H7 (cell line): ENCODE measurements at regions not wholly inside any gene's neighbourhood (a gene's known extent, or its start where the extent isn't known, plus 50 kb on each side); places are given as distances from the start of the nearest gene placed in this dataset.
"Not testable (repeated sequence)": the region's sequence is repeated elsewhere in the genome, so short reads cannot be mapped to it uniquely, and the experiment has no call there.

Experiments used
- DNase-seq: peaks from one replicate; pipeline ENCODE4 v3.0.0; 2012
- H3K27me3 ChIP-seq: 2 replicates; pipeline ENCODE4 v1.6.0; 2011; ENCODE audit warnings: mild to moderate bottlenecking, low read length; ENCODE audit not compliant: control insufficient read depth, insufficient read depth
- H3K36me3 ChIP-seq: replicated peaks from 2 replicates; pipeline ENCODE4 v1.5.1; 2011; ENCODE audit warnings: low read length; ENCODE audit not compliant: control insufficient read depth, insufficient read depth
- H3K4me3 ChIP-seq: 2 replicates; pipeline ENCODE4 v1.5.1; 2011; ENCODE audit warnings: low read depth, mild to moderate bottlenecking, control low read depth, low read length, moderate library complexity; ENCODE audit not compliant: insufficient read depth

- DNase-seq = no peak
- H3K36me3 ChIP-seq = no peaks in the 10 kb centered on the region
Observed at GRCh38 chr13:78047151-78047550, 128.5 kb upstream of the EDNRB start.

GRCh38 chr13:78046331-78046730, 127.7 kb upstream of the EDNRB start:
- H3K27me3 ChIP-seq = no peaks in the 10 kb centered on the region
- no peak overlapping the region for H3K4me3 ChIP-seq
- no peaks in the 10 kb centered on the region for H3K36me3 ChIP-seq

More at GRCh38 chr13:78047151-78047550, 128.5 kb upstream of the EDNRB start:
- Histone ChIP-seq H3K4me3 (no peak overlapping the region), H3K27me3 (no peaks in the 10 kb centered on the region)

GRCh38 chr13:78045916-78046315, 127.3 kb upstream of the EDNRB start:
- Histone ChIP-seq H3K36me3 (no peaks in the 10 kb centered on the region), H3K27me3 (no peaks in the 10 kb centered on the region), H3K4me3 (no peak overlapping the region)
- DNase-seq = no peak

More at GRCh38 chr13:78046331-78046730, 127.7 kb upstream of the EDNRB start:
- no peak for DNase-seq

GRCh38 chr13:78041366-78041765, 122.7 kb upstream of the EDNRB start:
- H3K36me3 ChIP-seq, H3K27me3 ChIP-seq, DNase-seq, H3K4me3 ChIP-seq: not testable (repeated sequence)

GRCh38 chr13:78040205-78040830, 121.7 kb upstream of the EDNRB start:
- no peaks in the 10 kb centered on the region for H3K27me3 ChIP-seq
- no peak overlapping the region for H3K4me3 ChIP-seq

GRCh38 chr13:78036841-78037240, 118.2 kb upstream of the EDNRB start:
- DNase-seq = no peak

More at GRCh38 chr13:78040205-78040830, 121.7 kb upstream of the EDNRB start:
- DNase-seq = no peak
- no peaks in the 10 kb centered on the region for H3K36me3 ChIP-seq

GRCh38 chr13:78035500-78035899, 116.9 kb upstream of the EDNRB start:
- H3K27me3 ChIP-seq = no peaks in the 10 kb centered on the region
- no peaks in the 10 kb centered on the region for H3K36me3 ChIP-seq
- H3K4me3 ChIP-seq = no peak overlapping the region
- DNase-seq = no peak

More at GRCh38 chr13:78036841-78037240, 118.2 kb upstream of the EDNRB start:
- H3K36me3 ChIP-seq = no peaks in the 10 kb centered on the region
- no peak overlapping the region for H3K4me3 ChIP-seq
- H3K27me3 ChIP-seq = no peaks in the 10 kb centered on the region

- Histone ChIP-seq H3K36me3 (no peaks in the 10 kb centered on the region), H3K4me3 (no peak overlapping the region), H3K27me3 (no peaks in the 10 kb centered on the region)
- no peak for DNase-seq
Observed at GRCh38 chr13:78033509-78033908, 114.9 kb upstream of the EDNRB start.

GRCh38 chr13:78032132-78032531, 113.5 kb upstream of the EDNRB start:
- Histone ChIP-seq H3K4me3 (no peak overlapping the region), H3K36me3 (no peaks in the 10 kb centered on the region), H3K27me3 (no peaks in the 10 kb centered on the region)
- no peak for DNase-seq

- no peak overlapping the region for H3K4me3 ChIP-seq
- no peaks in the 10 kb centered on the region for H3K36me3 ChIP-seq
- no peak for DNase-seq
- H3K27me3 ChIP-seq = no peaks in the 10 kb centered on the region
Observed at GRCh38 chr13:78030341-78030896, 111.8 kb upstream of the EDNRB start.

GRCh38 chr13:78029901-78030300, 111.3 kb upstream of the EDNRB start:
- no peaks in the 10 kb centered on the region for H3K36me3 ChIP-seq
- no peak overlapping the region for H3K4me3 ChIP-seq
- DNase-seq = no peak
- no peaks in the 10 kb centered on the region for H3K27me3 ChIP-seq

GRCh38 chr13:78028960-78029359, 110.3 kb upstream of the EDNRB start:
- no peaks in the 10 kb centered on the region for H3K27me3 ChIP-seq
- H3K4me3 ChIP-seq = no peak overlapping the region
- H3K36me3 ChIP-seq = no peaks in the 10 kb centered on the region
- DNase-seq = no peak

- no peak for DNase-seq
- H3K4me3 ChIP-seq = no peak overlapping the region
- no peaks in the 10 kb centered on the region for H3K27me3 ChIP-seq
- no peaks in the 10 kb centered on the region for H3K36me3 ChIP-seq
Observed at GRCh38 chr13:78024996-78025395, 106.4 kb upstream of the EDNRB start.

- Histone ChIP-seq H3K36me3 (no peaks in the 10 kb centered on the region), H3K27me3 (no peaks in the 10 kb centered on the region), H3K4me3 (no peak overlapping the region)
- no peak for DNase-seq
Observed at GRCh38 chr13:78022164-78022877, 103.7 kb upstream of the EDNRB start.

GRCh38 chr13:78020861-78021260, 102.2 kb upstream of the EDNRB start:
- Histone ChIP-seq H3K4me3 (no peak overlapping the region), H3K36me3 (no peaks in the 10 kb centered on the region), H3K27me3 (no peaks in the 10 kb centered on the region)
- no peak for DNase-seq
